Dermis blood vessel endothelial cell (primary cell): ENCODE measurements at regions not wholly inside any gene's neighbourhood (a gene's known extent, or its start where the extent isn't known, plus 50 kb on each side); places are given as distances from the start of the nearest gene placed in this dataset.

Source experiments
- DNase-seq: peaks from one replicate; pipeline ENCODE4 v3.0.0; 2010

DNA sequence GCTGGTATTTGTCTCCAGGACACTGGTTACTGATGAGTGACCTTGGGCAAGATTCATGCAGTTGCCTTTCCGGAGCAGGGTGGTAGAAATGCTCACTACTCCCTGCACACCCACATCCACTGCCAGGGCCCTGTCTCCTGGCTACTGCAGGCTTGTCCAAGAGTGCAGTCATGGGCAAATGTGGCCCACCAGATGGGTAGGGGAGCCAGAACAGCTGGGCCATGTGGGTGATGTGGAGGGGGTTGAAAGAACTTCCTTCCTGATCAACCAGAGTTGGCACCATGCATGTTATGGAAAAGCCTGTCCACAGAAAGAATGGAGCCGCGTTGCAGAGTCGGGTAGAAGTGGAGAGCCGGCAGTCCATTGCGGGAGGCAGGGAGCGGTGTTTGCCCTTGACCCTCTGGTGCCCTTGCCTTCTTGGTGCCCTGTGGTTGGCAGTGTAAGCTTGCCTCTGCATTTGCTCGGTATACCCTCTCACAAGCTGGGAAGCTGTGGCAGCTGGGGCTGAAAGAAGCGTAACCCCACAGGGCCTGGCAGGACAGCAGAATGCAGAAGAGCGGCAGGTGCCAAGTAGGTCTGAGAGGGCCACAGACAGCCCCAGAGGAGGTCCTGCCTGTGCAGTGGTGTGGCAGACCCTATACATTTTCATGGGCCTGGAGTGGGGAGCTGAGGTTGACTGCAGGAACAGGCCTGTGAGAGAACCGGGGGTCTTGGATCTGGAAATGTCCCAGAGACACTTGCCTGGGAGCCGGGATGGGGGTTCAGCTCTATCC, 253.2 kb downstream of the TFCP2L1 start:
- DNase-seq = no peak

DNA sequence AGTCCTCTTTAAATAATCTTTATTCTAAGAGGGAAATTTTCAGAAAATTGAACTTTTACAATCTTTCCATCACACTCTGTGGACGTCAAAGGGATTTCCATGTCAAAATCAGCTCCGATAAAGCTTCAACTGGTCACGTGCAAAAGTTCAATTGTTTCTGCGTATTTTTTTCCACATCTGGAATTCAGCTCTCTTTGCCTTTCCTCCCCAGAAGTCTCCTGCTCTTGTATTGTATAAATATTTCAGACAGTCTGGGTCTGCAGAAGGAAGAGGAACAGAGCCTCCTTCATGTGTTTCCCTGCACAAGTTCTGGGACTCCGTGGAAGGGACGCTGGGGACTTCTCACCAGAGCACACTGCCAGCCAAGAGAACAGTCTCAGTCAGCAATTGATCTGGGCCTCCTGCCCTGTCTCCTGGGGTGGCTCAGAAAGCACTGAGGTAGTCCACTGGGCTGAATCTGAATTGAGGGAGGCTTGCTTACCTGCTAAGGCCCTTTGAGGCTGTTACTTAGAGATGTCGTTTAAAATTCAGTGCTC, 251.5 kb downstream of the TFCP2L1 start:
- no peak for DNase-seq

DNA sequence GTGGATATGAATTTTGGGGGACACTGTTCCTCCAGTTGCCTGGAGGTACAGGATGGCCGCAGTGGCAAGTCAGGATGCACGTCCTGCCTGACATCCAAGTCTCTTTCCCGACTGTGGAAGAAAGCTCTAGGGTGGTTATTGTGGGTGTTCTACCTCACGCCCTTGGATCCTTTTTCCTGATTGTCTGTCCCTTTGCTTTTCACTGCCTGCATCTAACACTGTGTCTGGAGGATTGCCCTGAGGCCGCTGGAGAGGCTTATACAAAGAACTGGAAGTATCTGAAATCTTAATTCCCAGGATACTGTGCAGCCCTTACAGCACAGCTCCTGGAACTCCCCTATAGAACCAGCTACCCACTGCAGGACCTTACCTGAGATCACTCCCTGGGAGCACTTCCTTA, 250.5 kb downstream of the TFCP2L1 start:
- DNase-seq = no peak

DNA sequence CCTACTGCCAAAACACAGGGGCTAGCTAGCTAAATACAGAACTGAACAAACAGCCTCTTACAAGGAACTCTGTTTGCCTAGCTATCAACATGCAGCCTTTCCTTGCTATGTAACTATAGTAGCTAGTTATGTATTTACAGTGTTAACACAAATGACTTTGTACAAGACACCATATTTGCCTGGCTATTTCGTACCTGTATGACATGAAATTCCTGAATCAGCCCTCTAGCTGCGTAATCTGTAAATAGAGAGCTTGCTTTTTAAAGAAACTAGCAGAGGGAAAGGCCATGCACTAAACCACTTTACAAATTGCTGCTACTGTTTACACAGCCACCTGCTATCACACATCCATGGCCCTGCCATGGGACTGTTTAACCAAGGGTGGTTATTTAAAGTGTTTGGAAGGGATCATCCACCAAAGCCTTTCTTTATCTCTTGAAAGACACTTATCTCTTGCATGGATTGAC, 248.7 kb downstream of the TFCP2L1 start:
- no peak for DNase-seq

DNA sequence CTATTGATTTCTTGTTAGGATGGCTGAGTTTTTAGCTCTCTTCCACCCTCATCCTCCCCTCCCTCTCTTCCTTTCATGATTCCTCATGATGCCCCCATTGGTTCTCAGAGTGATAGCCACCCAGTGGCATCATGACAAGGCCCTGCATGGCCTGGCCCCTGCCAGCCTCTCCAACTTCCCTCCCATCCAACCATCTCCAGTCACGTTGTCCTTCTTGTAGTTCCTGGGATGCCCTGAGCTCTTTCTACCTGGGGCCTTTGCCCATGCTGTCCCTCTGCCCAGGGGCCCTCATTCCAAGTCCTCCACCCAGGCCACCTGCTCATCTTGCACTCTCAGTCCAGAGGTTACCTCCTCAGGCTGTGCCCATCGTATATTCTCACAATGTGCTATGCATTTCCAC, 247.5 kb downstream of the TFCP2L1 start:
- DNase-seq = no peak

DNA sequence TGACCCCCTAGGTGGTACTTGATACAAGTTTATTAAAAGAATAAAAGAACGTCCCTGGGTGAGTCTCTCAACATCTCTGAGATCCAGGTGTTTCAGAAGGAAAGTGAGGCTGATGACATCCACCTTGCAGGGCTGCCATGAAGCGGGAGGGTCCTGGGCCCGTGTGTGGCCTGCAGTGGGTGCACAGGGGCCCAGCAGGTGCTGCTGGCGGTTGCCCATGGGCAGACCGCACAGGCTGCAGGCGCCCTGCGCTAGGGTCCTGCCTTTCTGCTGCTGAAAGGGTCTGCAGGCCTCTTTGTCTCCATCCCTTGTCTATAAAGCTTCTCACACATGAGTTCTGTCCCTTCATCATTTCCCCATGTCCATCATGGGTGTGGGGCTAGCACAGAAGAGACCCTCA, 247.0 kb downstream of the TFCP2L1 start:
- no peak for DNase-seq

DNA sequence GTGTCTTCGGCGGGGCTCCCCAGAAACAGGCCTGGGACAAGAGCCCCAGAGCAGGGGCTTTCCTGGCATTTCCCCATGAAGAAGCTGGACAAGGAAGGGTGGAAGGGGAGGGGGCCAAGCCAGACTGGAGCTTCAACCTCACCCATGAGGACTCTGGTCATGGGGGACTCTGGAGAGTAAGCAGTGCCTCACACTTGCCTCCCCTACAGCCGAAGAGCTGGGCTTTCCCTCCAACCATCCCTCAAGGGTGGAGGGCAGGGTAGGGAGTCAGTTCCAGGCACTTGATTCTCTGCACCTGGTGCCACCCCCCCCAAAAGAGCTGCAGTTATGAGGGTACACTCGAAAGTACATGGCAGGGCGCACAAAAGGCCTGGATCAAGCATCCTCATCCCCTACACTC, 246.6 kb downstream of the TFCP2L1 start:
- DNase-seq = no peak

DNA sequence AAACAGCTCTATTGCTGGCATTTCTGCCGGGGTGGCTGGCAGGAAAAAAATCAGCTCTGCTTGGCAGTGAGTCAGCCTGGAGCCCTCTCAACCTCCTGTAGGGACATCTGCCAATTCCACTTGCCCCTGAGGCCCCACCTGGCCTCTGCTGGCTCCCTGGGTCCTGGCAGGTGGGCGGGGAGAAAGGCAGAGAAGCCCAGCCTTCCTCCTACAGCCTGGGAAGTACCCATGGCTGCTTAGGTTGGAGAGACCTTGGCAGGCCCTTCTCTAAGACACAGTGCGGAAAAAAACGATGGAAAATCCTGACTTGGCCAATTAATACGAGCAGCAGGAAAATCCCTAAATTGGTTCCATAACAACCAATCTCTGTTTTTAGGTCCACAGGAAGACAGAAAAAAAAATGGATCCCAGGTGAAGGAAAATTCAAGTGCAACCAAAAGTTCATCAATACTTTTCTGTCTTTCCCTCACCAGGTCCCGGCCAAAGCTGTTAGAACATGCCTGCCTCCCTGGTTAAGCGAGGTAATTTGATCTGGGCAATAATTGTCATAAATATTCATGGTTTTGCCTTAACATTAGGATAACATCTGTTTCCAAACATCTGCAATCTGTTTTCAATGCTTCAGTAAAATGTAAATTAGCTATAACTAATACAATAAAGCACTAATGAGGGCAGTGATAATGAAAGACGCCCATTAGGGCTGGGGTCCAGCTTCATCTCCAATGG, 245.9 kb downstream of the TFCP2L1 start:
- no peak for DNase-seq

DNA sequence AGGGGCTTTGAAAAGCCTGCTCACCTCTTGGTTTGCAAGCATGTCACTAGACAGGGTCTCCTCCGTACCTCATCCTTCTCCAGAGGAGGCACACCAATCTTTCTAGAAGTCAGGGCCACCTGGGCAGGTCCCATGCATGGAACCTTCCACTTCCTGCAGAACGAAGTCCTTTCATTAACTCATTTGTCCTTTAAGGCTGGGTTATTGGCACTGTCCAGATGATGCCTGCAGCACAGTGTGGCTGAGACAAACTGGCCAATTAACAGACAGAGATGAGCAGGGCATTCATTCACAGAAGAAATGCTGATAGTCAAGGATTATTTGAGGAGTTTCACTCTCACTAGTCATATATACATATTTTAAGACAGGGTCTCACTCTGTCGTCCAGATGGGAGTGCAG, 245.3 kb downstream of the TFCP2L1 start:
- DNase-seq = no peak

DNA sequence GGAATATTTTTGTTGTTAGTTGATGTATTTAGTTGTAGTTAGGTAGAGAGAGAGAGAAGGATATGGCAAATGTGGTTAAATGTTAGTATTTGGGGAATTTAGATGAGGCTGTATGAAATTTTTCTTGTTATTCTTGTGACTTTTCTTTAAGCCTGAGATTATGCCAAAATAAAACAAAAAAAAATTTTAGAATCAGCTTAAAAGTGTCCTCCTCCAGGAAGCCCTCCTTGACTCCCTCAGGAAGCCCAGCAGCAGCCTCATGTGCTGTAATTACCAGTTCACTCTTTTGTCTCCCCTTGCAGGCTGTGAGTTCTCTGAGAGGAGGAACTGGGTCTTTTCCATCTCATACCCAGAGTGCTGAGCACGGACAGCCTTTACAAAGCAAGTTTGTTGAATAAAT, 243.5 kb downstream of the TFCP2L1 start:
- DNase-seq = no peak

DNA sequence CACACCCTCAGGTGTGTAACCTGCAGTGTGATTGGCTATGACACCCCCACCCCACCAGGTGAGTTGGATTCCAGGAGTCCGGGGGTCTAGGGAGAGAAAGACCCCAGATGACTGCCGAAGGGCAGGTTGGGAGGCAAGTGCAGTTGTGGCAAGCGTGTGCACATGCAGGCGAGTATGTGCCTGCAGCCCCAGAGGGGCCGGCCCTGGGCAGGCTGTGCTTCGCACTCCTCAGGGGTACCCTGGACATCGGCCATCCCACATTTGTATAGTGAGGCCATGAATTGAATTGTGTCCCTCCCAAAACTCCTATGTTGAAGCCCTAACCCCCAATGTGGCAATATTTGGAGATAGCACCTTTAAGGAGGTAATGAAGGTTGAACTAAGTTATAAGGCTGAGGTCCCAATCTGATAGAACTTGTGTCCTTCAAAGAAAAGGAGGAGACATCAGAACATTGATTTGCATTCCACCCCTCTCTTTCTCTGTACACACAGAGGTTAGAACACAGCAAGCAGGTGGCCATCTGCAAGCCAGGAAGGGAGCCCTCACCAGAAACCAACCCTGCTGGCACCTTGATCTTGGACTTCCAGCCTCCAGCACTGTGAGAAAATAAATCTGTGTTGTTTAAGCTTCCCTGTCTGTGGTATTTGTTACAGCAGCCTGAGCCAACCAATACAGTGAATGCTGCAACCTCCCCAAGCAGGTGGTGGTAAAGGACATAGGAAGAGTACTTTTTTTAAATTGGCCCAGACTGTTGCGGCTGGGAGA, 241.8 kb downstream of the TFCP2L1 start:
- no peak for DNase-seq

DNA sequence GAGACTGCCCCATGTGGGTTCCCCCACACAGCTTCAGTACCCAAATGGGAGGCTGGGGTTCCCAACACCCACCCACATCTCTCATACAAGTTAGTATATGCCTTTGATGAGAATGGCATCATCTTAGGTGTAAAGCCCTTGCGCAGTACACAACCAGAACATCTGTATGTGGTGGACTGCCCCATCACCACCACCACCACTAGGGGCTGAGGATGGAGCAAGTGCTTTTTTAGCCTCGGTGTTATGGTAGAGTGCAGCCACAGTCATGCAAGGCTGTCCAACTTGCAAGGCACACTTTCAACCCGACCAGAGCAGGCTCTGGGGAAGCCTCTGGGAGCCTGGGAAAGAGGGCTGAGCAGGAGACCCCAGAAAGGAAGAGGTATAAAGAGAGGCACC, 241.2 kb downstream of the TFCP2L1 start:
- no peak for DNase-seq

DNA sequence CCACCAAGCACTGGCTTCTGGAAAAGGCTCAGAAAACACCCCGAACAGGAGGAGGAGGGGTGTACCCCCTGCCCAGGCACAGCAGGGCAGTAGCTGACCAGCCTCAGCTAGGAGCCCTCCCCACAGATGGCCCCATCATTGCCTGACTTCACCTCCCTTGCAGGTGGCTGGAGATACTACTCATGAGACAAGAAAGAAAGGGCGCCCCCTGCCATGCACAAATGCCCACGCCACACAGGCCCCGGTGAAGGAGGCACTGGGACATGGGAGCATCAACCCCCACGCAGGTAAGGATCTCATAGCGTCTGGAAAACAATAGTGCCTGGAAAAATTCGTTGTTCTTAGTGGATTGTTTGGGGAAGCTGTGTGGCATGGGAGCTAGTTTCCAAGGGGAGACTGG, 240.6 kb downstream of the TFCP2L1 start:
- DNase-seq = peak; percentile 4

DNA sequence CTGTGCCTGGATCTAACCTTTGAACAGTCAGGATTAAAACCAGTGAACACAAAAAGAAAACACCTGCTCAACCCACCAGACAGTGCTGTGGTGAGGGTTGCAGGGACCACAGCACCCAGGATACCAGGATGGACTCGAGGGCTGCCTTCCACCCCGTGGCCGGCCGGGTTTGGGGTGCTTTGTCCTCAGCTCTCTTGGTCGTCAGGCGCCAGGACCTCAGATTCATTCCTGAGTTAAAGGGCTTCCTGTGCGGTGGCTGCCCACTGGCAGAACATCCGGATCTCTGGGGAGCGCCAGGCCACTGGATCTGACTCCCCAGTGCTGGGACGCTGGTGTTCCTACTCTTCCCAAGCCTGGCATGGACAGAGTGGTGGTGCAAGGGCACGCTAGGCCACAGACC, 239.8 kb downstream of the TFCP2L1 start:
- no peak for DNase-seq

DNA sequence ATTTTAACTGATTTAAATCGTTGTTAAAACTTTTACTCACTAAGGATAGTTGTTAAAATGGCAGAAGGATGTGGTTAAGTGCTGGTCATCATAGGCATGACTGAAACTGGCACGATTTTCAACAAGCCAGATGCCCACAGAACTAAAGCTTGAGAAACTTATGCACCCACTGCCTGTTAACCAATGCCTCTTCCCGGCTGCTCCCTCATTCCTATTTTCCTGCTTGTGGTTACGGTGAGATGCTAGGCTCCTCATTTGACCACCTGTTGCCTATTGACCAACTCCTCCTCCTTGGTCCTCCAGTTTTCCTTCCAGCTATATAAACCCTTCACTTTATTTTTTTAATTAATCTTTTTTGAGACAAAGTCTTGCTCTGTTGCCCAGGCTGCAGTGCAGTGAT, 238.7 kb downstream of the TFCP2L1 start:
- DNase-seq = no peak

DNA sequence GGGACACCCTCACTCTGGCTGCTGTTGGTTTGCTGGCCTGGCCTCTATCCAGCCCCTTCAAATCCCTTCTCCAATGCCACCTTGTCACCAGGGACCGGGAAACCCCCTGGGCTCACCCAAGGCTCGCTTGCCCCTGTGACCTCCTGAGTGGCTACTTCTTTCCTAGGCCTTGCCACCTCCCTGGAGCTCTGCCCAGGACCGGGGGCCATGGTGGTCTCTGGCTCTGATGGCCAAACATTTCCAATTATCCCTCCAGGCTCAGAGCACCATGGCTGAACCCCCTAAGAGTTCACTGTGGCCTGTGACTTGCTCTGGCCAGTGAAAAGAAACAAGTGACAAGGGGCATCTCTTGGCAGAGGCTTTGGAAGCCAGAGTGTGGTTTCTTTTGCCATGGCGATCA, 237.6 kb downstream of the TFCP2L1 start:
- no peak for DNase-seq

DNA sequence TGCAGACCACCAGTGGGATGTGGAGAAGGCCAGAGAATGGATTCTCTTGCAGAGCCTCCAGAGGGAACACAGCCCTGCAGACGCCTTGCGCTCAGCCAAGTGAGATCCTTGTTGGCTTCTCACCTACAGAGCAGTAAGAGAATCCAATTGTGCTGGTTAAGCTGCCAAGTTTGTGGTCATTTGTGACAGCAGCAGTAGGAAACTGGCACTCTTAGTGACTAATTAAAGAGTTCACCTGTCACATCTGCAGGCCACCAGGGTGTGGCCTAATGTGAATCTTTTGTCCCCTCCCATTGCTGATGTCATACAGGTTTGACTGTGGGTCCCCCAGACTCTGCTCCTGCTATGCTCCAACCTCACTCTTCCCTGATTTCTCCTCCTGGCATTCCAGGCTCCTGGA, 235.9 kb downstream of the TFCP2L1 start:
- DNase-seq = no peak

DNA sequence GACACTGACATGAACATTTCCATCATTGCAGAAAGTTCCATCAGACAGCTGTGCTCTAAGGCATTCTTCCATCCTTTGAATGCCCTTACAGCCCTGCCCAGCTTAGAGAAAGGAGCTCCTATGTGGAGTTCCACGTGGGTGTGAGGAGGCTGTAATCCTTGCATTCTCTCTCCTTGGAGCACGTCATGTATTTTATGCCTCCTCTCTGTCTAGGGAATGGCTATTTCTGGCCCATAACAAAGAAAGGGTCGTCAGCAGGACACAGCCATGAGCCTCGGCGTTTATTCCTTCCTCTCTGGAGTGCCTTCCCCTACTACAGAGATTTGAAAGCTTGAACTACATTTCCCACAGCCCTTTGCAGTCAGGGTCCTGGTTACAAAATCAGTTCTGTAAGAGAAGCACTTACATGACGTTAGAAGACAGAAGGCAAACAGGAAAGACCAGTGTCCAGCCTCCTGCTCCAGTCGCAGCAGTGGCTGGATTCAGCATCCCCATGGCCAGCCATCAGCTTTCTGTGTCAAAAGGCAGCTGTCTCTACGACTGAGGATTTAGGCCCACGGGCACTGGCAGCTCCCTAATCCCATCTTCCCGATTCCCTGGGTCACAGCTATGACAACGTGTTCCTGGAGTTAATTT, 234.9 kb downstream of the TFCP2L1 start:
- DNase-seq = no peak

DNA sequence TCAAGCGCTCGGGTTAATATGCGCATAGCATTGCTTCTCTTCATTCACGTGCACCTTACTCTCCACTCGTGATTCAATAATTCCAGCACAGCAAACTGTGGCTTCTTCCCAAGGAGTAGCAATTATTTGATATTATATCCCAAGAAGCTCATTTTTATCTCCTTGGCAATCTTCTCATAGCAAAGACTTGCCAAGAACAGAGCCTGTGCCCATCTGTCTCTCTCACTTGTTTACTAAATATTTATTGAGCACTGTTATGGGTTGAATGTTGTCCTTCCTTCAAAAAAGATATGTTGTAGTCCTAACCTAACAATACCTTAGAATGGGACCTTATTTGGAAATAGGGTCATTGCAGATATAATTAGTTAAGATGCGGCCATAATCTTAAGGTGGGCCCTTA, 233.7 kb downstream of the TFCP2L1 start:
- DNase-seq = no peak

DNA sequence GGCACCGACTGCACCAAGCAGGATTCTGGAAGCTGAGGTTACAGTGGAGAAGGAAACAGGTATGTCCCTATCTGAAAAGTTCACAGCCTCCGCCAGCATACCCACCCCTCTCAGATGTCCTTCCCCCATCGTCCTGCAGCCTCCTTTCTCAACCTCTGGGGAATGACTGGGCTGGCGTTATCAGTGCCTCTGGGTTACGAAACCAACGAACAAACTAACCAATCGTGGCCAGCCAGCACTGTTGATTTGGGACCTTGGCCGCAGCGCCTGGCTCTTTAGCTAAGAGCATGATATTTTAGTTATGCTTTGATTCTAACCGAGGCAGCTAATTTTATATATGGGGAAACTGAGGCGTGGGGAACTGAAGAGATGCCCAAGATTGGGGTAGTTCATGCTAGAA, 233.0 kb downstream of the TFCP2L1 start:
- DNase-seq = no peak

DNA sequence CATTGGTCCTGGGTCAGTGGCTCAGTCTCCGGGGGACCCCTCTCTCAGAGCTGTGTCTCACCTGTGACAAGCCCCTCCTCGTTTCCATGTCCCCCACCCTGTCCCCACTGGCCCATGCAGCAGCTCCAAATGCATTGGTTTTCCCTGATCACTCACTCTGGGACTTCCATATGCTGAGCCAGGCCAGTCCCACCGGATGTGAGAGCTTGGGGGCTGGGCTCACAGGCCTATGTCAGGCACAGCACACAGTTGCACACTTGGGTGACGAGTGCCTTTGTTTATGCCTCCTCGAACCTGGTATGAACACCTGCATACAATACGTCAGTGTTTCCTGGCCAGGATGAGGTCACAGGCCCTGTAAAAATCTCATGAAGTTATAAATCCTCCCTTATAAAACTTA, 232.5 kb downstream of the TFCP2L1 start:
- no peak for DNase-seq

DNA sequence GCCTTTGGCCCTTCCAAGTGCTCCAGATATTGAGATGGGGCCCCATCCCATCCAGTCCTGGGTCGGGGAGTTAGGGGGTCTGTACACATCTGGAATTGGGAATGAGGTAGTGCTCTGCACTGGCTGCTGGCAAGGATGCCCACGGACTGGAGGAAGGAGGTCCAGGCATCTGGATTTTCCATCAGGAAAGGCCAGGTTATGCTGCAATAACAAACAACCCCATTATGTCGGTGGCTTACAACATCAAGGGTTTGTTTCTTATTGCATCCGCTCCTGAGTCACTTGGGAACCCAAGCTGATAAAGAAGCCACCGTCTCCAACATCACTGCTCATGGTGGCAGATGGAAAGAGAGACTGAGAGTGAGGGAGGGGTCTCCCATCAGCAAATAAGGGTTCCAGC, 229.9 kb downstream of the TFCP2L1 start:
- no peak for DNase-seq

DNA sequence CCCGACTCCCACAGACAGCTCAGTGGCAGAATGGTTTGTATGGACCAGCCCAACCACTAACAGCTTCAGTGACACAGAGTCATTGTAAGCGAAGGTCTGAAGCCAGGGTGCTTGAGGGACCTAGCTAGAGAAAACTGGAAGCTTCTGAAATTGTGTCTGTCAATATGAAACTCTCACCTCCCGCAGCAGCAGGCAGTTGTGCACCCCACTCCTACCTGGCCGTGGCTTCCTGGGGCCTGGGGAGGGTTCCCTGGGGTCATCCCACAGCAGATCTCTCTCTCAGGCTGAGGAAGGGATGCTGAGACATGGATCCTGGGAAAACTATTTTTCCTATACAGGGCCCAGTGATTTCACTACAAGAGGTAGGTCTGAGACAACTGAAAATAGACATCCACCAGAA, 229.5 kb downstream of the TFCP2L1 start:
- DNase-seq = no peak
